DOHH2 (cell line): ENCODE measurements at regions not wholly inside any gene's neighbourhood (a gene's known extent, or its start where the extent isn't known, plus 50 kb on each side); places are given as distances from the start of the nearest gene placed in this dataset.

ENCODE experiments used
- H3F3A ChIP-seq: fragments of 200-600 bp; sonication (generic), shearing (Covaris generic); 2 replicates; pipeline ENCODE4 v1.6.0; 2016; ENCODE audit warnings: antibody characterized with exemption, mild to moderate bottlenecking; ENCODE audit not compliant: control insufficient read depth, insufficient read depth
- H3K27ac ChIP-seq: fragments of 200-600 bp; sonication (generic); 2 replicates; pipeline ENCODE4 v1.5.1; 2014; ENCODE audit warnings: low read depth, mild to moderate bottlenecking, low read length, moderate library complexity
- H3K27me3 ChIP-seq: fragments of 200-600 bp; sonication (generic); 2 replicates; pipeline ENCODE4 v1.6.1; 2014; ENCODE audit warnings: mild to moderate bottlenecking, low read length, mixed read lengths; ENCODE audit not compliant: control insufficient read depth
- H3K36me3 ChIP-seq: fragments of 200-600 bp; sonication (generic); 2 replicates; pipeline ENCODE4 v1.6.1; 2014; ENCODE audit warnings: mild to moderate bottlenecking, low read length, moderate library complexity, mixed read lengths; ENCODE audit not compliant: control insufficient read depth
- H3K4me1 ChIP-seq: fragments of 200-600 bp; sonication (generic); 2 replicates; pipeline ENCODE4 v1.6.1; 2014; ENCODE audit warnings: mild to moderate bottlenecking, low read length, mixed read lengths; ENCODE audit not compliant: control insufficient read depth
- H3K4me2 ChIP-seq: fragments of 200-600 bp; sonication (generic); 2 replicates; pipeline ENCODE4 v1.6.0; 2014; ENCODE audit warnings: mild to moderate bottlenecking, low read length, moderate library complexity
- H3K4me3 ChIP-seq: fragments of 200-600 bp; sonication (generic); 2 replicates; pipeline ENCODE4 v1.5.1; 2014; ENCODE audit warnings: mild to moderate bottlenecking, low read length, mixed read lengths
- H3K79me2 ChIP-seq: fragments of 200-600 bp; sonication (generic); 2 replicates; pipeline ENCODE4 v1.6.1; 2014; ENCODE audit warnings: mild to moderate bottlenecking, low read length, mixed read lengths; ENCODE audit not compliant: control insufficient read depth
- H3K9me2 ChIP-seq: fragments of 200-600 bp; sonication (generic); replicated peaks from 2 replicates; pipeline ENCODE4 v1.6.1; 2014; ENCODE audit warnings: mild to moderate bottlenecking, low read length, mixed read lengths; ENCODE audit not compliant: control insufficient read depth
- H3K9me3 ChIP-seq: fragments of 200-600 bp; sonication (generic); 2 replicates; pipeline ENCODE4 v1.6.1; 2014; ENCODE audit warnings: antibody characterized with exemption, low read length, mixed read lengths; ENCODE audit not compliant: control insufficient read depth, insufficient read depth
- H4K20me1 ChIP-seq: fragments of 200-600 bp; sonication (generic); 2 replicates; pipeline ENCODE4 v1.6.0; 2014; ENCODE audit warnings: low read depth, mild to moderate bottlenecking, antibody characterized with exemption, low read length, moderate library complexity; ENCODE audit not compliant: control insufficient read depth, insufficient read depth
- EZH2phosphoT487 ChIP-seq: fragments of 200-600 bp; sonication (generic); IDR thresholded peaks from 2 replicates; pipeline ENCODE4 v1.6.1; 2017; ENCODE audit warnings: borderline replicate concordance, mild to moderate bottlenecking, antibody characterized with exemption, low read length, moderate library complexity, mixed read lengths
- TF ChIP-seq, protein P1 (sequence below): fragments of 200-600 bp; sonication (generic); IDR thresholded peaks from one replicate; pipeline ENCODE4 v1.5.1; 2014; ENCODE audit warnings: antibody characterized with exemption, mild to moderate bottlenecking, low read depth, low read length; ENCODE audit not compliant: poor library complexity, severe bottlenecking

DNA sequence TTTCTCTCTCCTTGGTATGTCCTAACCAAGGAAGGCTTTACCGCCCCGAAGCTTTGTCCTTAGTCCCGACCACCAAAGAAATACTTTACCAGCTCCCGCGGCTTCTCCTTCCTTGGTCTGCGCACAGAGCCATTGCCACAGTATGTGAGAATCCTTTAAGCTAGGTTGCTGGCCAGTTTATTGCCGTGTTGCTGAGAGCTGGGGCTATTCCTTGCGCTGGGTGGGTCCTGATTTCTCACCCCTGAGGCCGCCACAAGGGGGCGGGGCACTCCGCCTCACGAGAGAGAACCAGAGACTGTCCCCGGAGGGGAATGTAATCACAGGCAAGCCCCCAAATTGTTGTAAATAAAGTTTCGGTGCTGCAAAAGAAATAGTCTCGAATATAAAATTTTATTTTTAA is 331.0 kb upstream of the PCDH10 start:
- Histone ChIP-seq H3K4me3 (no peak overlapping the region), H3K27me3 (no peaks in the 10 kb centered on the region), H3K36me3 (no peaks in the 10 kb centered on the region), H3K4me1 (no peaks in the 10 kb centered on the region), H3K9me3 (no peaks in the 10 kb centered on the region), H3F3A (no peaks in the 10 kb centered on the region), H3K4me2 (no peak overlapping the region), H4K20me1 (no peaks in the 10 kb centered on the region), H3K9me2 (no peaks in the 10 kb centered on the region), H3K27ac (no peak overlapping the region), H3K79me2 (no peaks in the 10 kb centered on the region)
- TF ChIP-seq, protein P1, sequence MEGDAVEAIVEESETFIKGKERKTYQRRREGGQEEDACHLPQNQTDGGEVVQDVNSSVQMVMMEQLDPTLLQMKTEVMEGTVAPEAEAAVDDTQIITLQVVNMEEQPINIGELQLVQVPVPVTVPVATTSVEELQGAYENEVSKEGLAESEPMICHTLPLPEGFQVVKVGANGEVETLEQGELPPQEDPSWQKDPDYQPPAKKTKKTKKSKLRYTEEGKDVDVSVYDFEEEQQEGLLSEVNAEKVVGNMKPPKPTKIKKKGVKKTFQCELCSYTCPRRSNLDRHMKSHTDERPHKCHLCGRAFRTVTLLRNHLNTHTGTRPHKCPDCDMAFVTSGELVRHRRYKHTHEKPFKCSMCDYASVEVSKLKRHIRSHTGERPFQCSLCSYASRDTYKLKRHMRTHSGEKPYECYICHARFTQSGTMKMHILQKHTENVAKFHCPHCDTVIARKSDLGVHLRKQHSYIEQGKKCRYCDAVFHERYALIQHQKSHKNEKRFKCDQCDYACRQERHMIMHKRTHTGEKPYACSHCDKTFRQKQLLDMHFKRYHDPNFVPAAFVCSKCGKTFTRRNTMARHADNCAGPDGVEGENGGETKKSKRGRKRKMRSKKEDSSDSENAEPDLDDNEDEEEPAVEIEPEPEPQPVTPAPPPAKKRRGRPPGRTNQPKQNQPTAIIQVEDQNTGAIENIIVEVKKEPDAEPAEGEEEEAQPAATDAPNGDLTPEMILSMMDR: no peak
- no peak for TF ChIP-seq EZH2phosphoT487

GRCh38 chr4:132823419-132823818 is 325.7 kb upstream of the PCDH10 start:
- no peaks in the 10 kb centered on the region for H3K4me1 ChIP-seq
- H3K79me2 ChIP-seq: no peaks in the 10 kb centered on the region
- no peaks in the 10 kb centered on the region for H3K9me2 ChIP-seq
- no peaks in the 10 kb centered on the region for H4K20me1 ChIP-seq
- H3K4me2 ChIP-seq: no peak overlapping the region
- no peak overlapping the region for H3K27ac ChIP-seq
- TF ChIP-seq EZH2phosphoT487: no peak
- TF ChIP-seq, protein P1: no peak
- no peaks in the 10 kb centered on the region for H3K36me3 ChIP-seq
- H3K4me3 ChIP-seq: no peak overlapping the region
- H3K9me3 ChIP-seq: no peaks in the 10 kb centered on the region
- no peaks in the 10 kb centered on the region for H3F3A ChIP-seq
- no peaks in the 10 kb centered on the region for H3K27me3 ChIP-seq

DNA sequence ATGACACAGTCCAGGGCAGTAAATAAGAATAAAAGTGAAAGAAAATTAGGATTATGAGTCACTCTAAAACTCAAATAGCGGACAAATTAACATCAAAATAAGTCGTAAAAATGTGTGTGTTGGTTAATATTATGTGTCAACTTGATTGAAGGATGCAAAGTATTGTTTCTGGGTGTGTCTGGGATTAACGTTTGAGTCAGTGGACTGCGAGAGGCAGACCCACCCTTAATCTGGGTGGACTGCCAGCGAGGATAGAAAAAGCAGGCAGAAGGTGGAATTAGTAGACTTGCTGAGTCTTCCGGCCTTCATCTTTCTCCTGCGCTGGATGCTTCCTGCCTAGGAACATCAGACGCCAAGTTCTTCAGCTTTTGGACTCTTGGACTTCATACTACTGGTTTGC is 324.3 kb upstream of the PCDH10 start:
- Histone ChIP-seq H3K27me3 (no peaks in the 10 kb centered on the region), H3K36me3 (no peaks in the 10 kb centered on the region), H3K9me2 (no peaks in the 10 kb centered on the region), H3K4me2 (no peak overlapping the region), H3K4me3 (no peak overlapping the region), H3K4me1 (no peaks in the 10 kb centered on the region), H3K9me3 (no peaks in the 10 kb centered on the region), H3K79me2 (no peaks in the 10 kb centered on the region), H4K20me1 (no peaks in the 10 kb centered on the region), H3F3A (no peaks in the 10 kb centered on the region), H3K27ac (no peak overlapping the region)
- TF ChIP-seq, protein P1: no peak

- H3K4me2 ChIP-seq: no peak overlapping the region
These were observed 321.6 kb upstream of the PCDH10 start for GRCh38 chr4:132827522-132827921.

More at GRCh38 chr4:132827522-132827921, 321.6 kb upstream of the PCDH10 start:
- Histone ChIP-seq H4K20me1 (no peaks in the 10 kb centered on the region), H3K36me3 (no peaks in the 10 kb centered on the region), H3F3A (no peaks in the 10 kb centered on the region), H3K27ac (no peak overlapping the region), H3K27me3 (no peaks in the 10 kb centered on the region), H3K4me3 (no peak overlapping the region), H3K79me2 (no peaks in the 10 kb centered on the region), H3K4me1 (no peaks in the 10 kb centered on the region), H3K9me2 (no peaks in the 10 kb centered on the region), H3K9me3 (no peaks in the 10 kb centered on the region)
- TF ChIP-seq, protein P1: no peak
- no peak for TF ChIP-seq EZH2phosphoT487
